Colonic mucosa (tissue), 4 donors: ENCODE measurements at regions not wholly inside any gene's neighbourhood (a gene's known extent, or its start where the extent isn't known, plus 50 kb on each side); places are given as distances from the start of the nearest gene placed in this dataset.

Experiments used
- DNase-seq: peaks from one replicate; pipeline ENCODE4 v3.0.0-alpha.2; 2020
- H3K27ac ChIP-seq: fragments of 200-600 bp; one replicate; pipeline ENCODE4 v1.8.0; 2021
- H3K27me3 ChIP-seq: fragments of 200-600 bp; one replicate; pipeline ENCODE4 v1.8.0; 2021
- H3K36me3 ChIP-seq: fragments of 200-600 bp; one replicate; pipeline ENCODE4 v1.8.0; 2021
- H3K4me1 ChIP-seq: fragments of 200-600 bp; one replicate; pipeline ENCODE4 v1.8.0; 2021; ENCODE audit warnings: mild to moderate bottlenecking
- H3K4me3 ChIP-seq: fragments of 200-600 bp; one replicate; pipeline ENCODE4 v1.8.0; 2021
- H3K9ac ChIP-seq, 2 donors: one replicate each; pipeline ENCODE4 v1.7.0; 2013; ENCODE audit warnings: control low read depth in 2 of 2, low read depth in 2 of 2, low read length in 2 of 2
- H3K9me3 ChIP-seq: fragments of 200-600 bp; one replicate; pipeline ENCODE4 v1.8.0; 2021
- intact Hi-C: fragments of 100-400 bp; cut with DNase I; formaldehyde crosslinking; loops from one replicate; pipeline ENCODE4 v1.14.1; 2022
- TF ChIP-seq, protein P1 (sequence below): fragments of 200-600 bp; IDR thresholded peaks from one replicate; pipeline ENCODE4 v1.8.0; 2022; ENCODE audit warnings: antibody characterized with exemption, mild to moderate bottlenecking
- donor health status: healthy.
- donor health status: DM: no; HTN: no; CAD: no.
- donor health status: DM: no; HTN: no; CAD: no.

- Histone ChIP-seq H3K4me1 (no peaks in the 10 kb centered on the region), H3K9me3 (no peaks in the 10 kb centered on the region), H3K9ac (no peak overlapping the region), H3K4me3 (no peak overlapping the region), H3K27me3 (no peaks in the 10 kb centered on the region), H3K36me3 (no peaks in the 10 kb centered on the region), H3K27ac (no peak overlapping the region)
- DNase-seq, result no peak
- intact Hi-C loops, result no loop called here
- TF ChIP-seq, protein P1, sequence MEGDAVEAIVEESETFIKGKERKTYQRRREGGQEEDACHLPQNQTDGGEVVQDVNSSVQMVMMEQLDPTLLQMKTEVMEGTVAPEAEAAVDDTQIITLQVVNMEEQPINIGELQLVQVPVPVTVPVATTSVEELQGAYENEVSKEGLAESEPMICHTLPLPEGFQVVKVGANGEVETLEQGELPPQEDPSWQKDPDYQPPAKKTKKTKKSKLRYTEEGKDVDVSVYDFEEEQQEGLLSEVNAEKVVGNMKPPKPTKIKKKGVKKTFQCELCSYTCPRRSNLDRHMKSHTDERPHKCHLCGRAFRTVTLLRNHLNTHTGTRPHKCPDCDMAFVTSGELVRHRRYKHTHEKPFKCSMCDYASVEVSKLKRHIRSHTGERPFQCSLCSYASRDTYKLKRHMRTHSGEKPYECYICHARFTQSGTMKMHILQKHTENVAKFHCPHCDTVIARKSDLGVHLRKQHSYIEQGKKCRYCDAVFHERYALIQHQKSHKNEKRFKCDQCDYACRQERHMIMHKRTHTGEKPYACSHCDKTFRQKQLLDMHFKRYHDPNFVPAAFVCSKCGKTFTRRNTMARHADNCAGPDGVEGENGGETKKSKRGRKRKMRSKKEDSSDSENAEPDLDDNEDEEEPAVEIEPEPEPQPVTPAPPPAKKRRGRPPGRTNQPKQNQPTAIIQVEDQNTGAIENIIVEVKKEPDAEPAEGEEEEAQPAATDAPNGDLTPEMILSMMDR, result no peak
Measured at GRCh38 chr2:236366397-236366796, 102.2 kb upstream of the ASB18 start.

DNA sequence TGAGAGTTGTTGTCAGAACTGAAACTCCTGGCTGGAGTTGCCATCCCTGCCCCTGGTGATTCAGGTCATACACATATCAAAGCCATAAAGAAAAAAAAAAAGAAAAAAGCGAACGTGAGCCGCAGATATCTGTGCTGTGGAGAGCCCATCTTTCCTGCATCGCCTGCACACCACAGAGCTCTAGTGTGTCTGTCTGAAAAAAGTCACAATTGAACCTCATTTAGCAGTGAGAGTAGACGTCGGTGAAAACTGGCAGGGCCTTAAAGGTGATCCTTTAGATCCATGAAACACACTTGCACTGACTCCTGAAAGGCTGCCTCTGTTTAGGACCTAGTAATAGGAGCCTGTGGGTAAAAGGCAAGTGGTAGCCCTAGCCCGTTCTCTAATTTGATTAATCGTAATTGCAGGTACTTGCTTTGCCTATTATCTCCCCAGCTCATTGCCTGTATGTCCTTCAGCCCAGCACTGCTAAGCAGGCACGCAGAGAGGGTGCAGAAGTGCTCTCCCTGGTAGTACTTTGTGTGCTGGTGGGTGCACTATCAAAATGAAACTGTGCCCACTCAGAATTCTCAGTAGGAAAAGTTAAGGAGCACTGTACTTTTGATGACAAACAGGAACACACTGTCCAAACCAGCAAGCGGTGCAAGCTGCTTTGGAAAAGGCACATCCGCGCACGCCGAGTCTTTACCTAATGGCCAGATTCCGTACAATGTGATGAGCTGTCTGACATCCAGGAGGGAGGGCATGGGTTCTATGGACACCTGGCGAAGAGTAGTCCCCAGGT, 103.5 kb upstream of the ASB18 start:
- H3K27me3 ChIP-seq, result no peaks in the 10 kb centered on the region
- H3K27ac ChIP-seq, result no peak overlapping the region
- no peak for DNase-seq
- H3K4me3 ChIP-seq, result no peak overlapping the region
- TF ChIP-seq, protein P1, result no peak
- H3K36me3 ChIP-seq, result no peaks in the 10 kb centered on the region
- intact Hi-C loops, result no loop called here
- no peaks in the 10 kb centered on the region for H3K4me1 ChIP-seq
- no peaks in the 10 kb centered on the region for H3K9me3 ChIP-seq
- H3K9ac ChIP-seq, result no peak overlapping the region

DNA sequence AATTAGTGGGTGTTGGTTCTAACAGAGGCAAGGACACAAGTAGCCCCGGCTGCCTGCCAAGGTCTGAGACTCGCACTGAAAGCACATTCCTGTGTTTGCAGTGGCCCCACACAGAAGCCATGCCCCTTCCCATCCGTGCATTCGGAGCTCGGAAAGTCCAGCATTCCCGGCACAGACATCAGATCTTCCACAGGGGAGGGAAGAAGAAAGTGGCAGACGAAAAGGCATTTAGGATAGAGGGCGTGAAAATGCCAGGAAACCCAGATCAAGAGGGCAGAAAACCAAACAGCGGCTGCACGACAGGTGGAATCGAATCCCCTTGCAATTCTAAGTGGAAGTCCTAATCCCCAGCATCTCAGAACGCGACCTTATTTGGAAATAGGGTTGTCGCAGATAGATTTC, 105.5 kb upstream of the ASB18 start:
- no peak overlapping the region for H3K9ac ChIP-seq
- intact Hi-C loops, result no loop called here
- DNase-seq, result peak; percentile 12
- no peaks in the 10 kb centered on the region for H3K27me3 ChIP-seq
- TF ChIP-seq, protein P1, result no peak
- H3K27ac ChIP-seq, result no peak overlapping the region
- H3K9me3 ChIP-seq, result no peaks in the 10 kb centered on the region
- no peaks in the 10 kb centered on the region for H3K4me1 ChIP-seq
- H3K36me3 ChIP-seq, result no peaks in the 10 kb centered on the region
- no peak overlapping the region for H3K4me3 ChIP-seq

GRCh38 chr2:236370847-236371409, 106.7 kb upstream of the ASB18 start:
- TF ChIP-seq, protein P1, result no peak
- Histone ChIP-seq H3K27ac (no peak overlapping the region), H3K4me1 (no peaks in the 10 kb centered on the region), H3K27me3 (no peaks in the 10 kb centered on the region), H3K36me3 (no peaks in the 10 kb centered on the region), H3K9ac (no peak overlapping the region), H3K4me3 (no peak overlapping the region), H3K9me3 (no peaks in the 10 kb centered on the region)
- DNase-seq, result no peak
- intact Hi-C loops, result no loop called here

GRCh38 chr2:236375973-236376476, 111.8 kb upstream of the ASB18 start:
- no peak overlapping the region for H3K27ac ChIP-seq
- H3K9ac ChIP-seq, result no peak overlapping the region
- H3K27me3 ChIP-seq, result no peaks in the 10 kb centered on the region
- intact Hi-C loops, result no loop called here
- H3K36me3 ChIP-seq, result no peaks in the 10 kb centered on the region
- TF ChIP-seq, protein P1, result no peak
- H3K4me1 ChIP-seq, result no peaks in the 10 kb centered on the region
- no peak overlapping the region for H3K4me3 ChIP-seq
- no peaks in the 10 kb centered on the region for H3K9me3 ChIP-seq
- DNase-seq, result no peak
